Gastroesophageal sphincter (tissue), 4 donors: ENCODE measurements at regions not wholly inside any gene's neighbourhood (a gene's known extent, or its start where the extent isn't known, plus 50 kb on each side); places are given as distances from the start of the nearest gene placed in this dataset.

Experiments
- ATAC-seq: fragments of 150-250 bp; one replicate; pipeline ENCODE4 v1.9.1; 2016; ENCODE audit warnings: mild to moderate bottlenecking, moderate library complexity
- H3K27ac ChIP-seq, 4 donors: fragments of 200-600 bp; sonication (generic) in 3 of 4; 1 replicate in 3 of 4; 2 replicates in 1 of 4; pipeline ENCODE4 v1.5.1; 2016 to 2019
- H3K27me3 ChIP-seq: fragments of 200-600 bp; sonication (generic); one replicate; pipeline ENCODE4 v1.5.1; 2019
- H3K36me3 ChIP-seq, 2 donors: fragments of 200-600 bp; sonication (generic); one replicate each; pipeline ENCODE4 v1.5.1; 2019; ENCODE audit warnings: control low read depth in 1 of 2
- H3K4me1 ChIP-seq, 3 donors: fragments of 200-600 bp; sonication (generic); 1 replicate in 2 of 3; 2 replicates in 1 of 3; pipeline ENCODE4 v1.5.1; 2016 to 2019; ENCODE audit warnings: control low read depth in 2 of 3
- H3K4me3 ChIP-seq, 2 donors: fragments of 200-600 bp; sonication (generic); one replicate each; pipeline ENCODE4 v1.5.1; 2019; ENCODE audit warnings: mild to moderate bottlenecking in 1 of 2, moderate library complexity in 1 of 2
- H3K9me3 ChIP-seq, 3 donors: fragments of 200-600 bp; sonication (generic); one replicate each; pipeline ENCODE4 v1.5.1; 2017 to 2019; ENCODE audit warnings: control low read depth in 2 of 3
- EP300 ChIP-seq: sonication (generic); formaldehyde crosslinking; IDR thresholded peaks from one replicate; pipeline ENCODE4 v1.6.1; 2017; ENCODE audit warnings: antibody characterized with exemption, mild to moderate bottlenecking
- POLR2A ChIP-seq, 2 donors: fragments of 450-650 bp; IDR thresholded peaks; one replicate each; pipeline ENCODE4 v1.6.1; 2017; ENCODE audit warnings: antibody characterized with exemption in 2 of 2, mild to moderate bottlenecking in 2 of 2, moderate library complexity in 1 of 2
- POLR2AphosphoS5 ChIP-seq: sonication (generic); formaldehyde crosslinking; IDR thresholded peaks from one replicate; pipeline ENCODE4 v1.6.1; 2017; ENCODE audit warnings: antibody characterized with exemption
- WGBS, 2 donors: methylation state at CpG; one replicate each; pipeline ENCODE4 v1.1.5; 2018; ENCODE audit warnings: low coverage in 1 of 2; 5-methylcytosine and 5-hydroxymethylcytosine counted together
- TF ChIP-seq, protein P1 (sequence below), 4 experiments: fragments of 200-600 bp in 2 of 4; fragments of 450-650 bp in 2 of 4; sonication (generic) in 1 of 4; IDR thresholded peaks; one replicate each; pipeline ENCODE4 v1.5.1; 2017 to 2019; ENCODE audit warnings: antibody characterized with exemption in 4 of 4, mild to moderate bottlenecking in 2 of 4, moderate library complexity in 2 of 4

DNA sequence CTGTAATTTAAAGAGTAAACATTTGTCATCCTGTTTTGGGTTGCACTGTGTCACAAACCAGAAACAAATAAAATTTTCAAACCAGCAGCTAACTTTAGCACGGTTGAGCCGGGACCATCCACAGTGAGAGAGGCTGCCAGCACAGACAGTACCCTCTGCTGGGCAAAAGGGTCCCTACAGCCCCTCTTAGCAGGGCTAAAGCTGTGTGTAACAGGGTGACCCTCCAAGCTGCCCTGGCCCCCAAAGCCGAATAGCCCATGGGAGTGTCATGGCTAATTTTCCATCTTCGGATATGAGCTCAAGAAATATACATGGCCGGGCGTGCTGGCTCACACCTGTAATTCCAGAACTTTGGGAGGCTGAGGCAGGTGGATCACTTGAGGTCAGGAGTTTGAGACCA is 157.1 kb upstream of the GRIN2B start:
- 33 to 67% methylated on average over 2 to 5 of the region's 6 CpGs for WGBS, 2 donors
- Histone ChIP-seq H3K4me3 (no peak overlapping the region), H3K36me3 (no peaks in the 10 kb centered on the region), H3K4me1 (no peaks in the 10 kb centered on the region), H3K27me3 (peaks cover 5% of the 10 kb centered on the region), H3K27ac (no peak overlapping the region), H3K9me3 (peaks cover 0 to 3% (median 0%) of the 10 kb centered on the region in 3 donors)
- ATAC-seq: no peak
- TF ChIP-seq EP300 (no peak), POLR2AphosphoS5 (no peak), POLR2A (IDR thresholded peaks at IDR 0.05) (no peak)

DNA sequence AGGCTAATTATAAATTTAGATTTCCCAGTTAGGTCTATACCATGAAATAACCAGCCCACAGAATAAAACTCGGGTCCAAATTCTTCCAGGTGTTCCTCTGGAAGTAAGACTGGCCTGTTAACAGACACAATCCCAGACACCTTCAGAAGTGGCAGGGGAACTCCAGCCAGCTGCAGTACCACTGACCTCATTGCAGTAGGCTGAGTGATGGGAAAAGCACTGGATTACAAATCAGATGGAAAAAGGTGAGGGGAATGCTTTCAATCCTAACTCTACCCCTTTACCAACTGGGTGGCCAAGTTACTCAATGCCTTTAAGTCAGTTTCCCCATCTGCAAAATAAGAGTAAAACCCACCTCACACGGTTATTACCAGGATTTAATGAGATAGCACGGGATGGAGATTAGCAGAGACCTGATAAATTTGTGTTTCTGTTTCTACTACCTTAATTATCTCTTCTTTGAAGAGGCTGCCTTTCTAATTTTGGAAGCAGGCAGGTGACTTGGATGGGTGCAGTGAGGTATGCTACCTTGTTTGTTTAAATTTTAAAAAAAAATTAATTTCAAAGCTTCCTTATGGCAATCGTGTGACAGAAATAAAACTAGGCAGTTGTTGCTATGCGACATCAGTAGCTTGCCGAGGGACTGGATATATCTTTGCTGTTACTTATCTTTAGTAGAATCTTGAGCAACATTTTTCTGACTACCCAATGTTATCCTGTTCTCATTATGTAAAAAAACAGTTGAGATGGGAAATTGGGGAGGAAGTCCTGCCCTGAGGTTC is 167.3 kb upstream of the GRIN2B start:
- no peaks in the 10 kb centered on the region for H3K27me3 ChIP-seq
- ATAC-seq: no peak
- H3K9me3 ChIP-seq: peaks cover 0 to 4% (median 0%) of the 10 kb centered on the region in 3 donors
- no peak overlapping the region for H3K4me3 ChIP-seq
- no peak for TF ChIP-seq POLR2A (IDR thresholded peaks at IDR 0.05)
- TF ChIP-seq POLR2AphosphoS5: no peak
- TF ChIP-seq, protein P1, sequence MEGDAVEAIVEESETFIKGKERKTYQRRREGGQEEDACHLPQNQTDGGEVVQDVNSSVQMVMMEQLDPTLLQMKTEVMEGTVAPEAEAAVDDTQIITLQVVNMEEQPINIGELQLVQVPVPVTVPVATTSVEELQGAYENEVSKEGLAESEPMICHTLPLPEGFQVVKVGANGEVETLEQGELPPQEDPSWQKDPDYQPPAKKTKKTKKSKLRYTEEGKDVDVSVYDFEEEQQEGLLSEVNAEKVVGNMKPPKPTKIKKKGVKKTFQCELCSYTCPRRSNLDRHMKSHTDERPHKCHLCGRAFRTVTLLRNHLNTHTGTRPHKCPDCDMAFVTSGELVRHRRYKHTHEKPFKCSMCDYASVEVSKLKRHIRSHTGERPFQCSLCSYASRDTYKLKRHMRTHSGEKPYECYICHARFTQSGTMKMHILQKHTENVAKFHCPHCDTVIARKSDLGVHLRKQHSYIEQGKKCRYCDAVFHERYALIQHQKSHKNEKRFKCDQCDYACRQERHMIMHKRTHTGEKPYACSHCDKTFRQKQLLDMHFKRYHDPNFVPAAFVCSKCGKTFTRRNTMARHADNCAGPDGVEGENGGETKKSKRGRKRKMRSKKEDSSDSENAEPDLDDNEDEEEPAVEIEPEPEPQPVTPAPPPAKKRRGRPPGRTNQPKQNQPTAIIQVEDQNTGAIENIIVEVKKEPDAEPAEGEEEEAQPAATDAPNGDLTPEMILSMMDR (IDR thresholded peaks at IDR 0.05): no peak
- TF ChIP-seq EP300: no peak
- no peak overlapping the region for H3K27ac ChIP-seq
- no peaks in the 10 kb centered on the region for H3K36me3 ChIP-seq
- WGBS, 2 donors: 64 to 69% methylated on average over 6 of the region's 6 CpGs
- no peaks in the 10 kb centered on the region for H3K4me1 ChIP-seq

DNA sequence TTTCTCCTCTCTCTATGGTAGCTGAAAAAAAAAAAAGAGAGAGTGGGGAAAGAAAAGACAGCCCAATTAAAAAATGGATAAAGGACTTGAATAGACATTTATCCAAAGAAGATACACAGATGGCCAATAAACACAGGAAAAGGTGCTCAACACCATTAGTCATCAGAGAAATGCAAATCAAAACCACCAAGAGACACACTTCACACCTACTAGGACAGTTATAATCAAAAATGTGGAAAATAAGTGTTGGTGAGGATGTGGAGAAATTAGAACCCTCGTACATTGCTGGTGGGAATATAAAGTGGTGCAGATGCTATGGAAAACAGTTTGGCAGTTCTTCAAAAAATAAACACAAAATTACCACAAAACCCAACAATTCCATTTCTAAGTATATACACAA is 172.4 kb upstream of the GRIN2B start:
- Histone ChIP-seq H3K27me3 (no peaks in the 10 kb centered on the region), H3K4me1 (no peaks in the 10 kb centered on the region), H3K4me3 (no peak overlapping the region), H3K9me3 (no peaks in the 10 kb centered on the region), H3K27ac (no peak overlapping the region), H3K36me3 (no peaks in the 10 kb centered on the region)
- 50 to 56% methylated on average over 1 of the region's 1 CpG for WGBS, 2 donors
- ATAC-seq: no peak
- no peak for TF ChIP-seq EP300
- no peak for TF ChIP-seq POLR2A (IDR thresholded peaks at IDR 0.05)
- TF ChIP-seq, protein P1 (IDR thresholded peaks at IDR 0.05): no peak
- no peak for TF ChIP-seq POLR2AphosphoS5

DNA sequence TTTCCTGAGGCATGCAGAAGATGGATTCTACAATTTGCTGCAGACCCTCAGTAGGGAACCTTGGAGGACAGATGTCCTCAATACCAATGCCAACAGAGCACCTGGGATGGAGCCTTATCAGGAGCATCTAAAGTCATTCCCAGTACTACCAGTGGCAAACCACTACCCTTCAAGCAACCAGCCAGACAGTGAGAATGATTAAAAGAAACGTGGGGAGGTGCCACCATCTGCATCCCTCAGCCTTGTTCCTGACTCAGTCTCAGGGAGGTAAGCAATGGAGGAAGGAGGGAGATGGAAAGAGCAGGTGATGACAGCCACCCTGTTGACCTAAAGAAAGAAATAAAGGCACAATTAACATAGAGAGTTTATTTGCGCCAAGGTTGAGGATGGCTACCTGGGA is 175.2 kb upstream of the GRIN2B start:
- ATAC-seq: no peak
- H3K27me3 ChIP-seq: no peaks in the 10 kb centered on the region
- WGBS, 2 donors: 56 to 100% methylated on average over 1 to 2 of the region's 2 CpGs
- TF ChIP-seq POLR2A (IDR thresholded peaks at IDR 0.05) (no peak), POLR2AphosphoS5 (no peak), EP300 (no peak)
- TF ChIP-seq, protein P1 (IDR thresholded peaks at IDR 0.05): no peak
- H3K9me3 ChIP-seq: no peaks in the 10 kb centered on the region
- H3K4me1 ChIP-seq: no peaks in the 10 kb centered on the region
- H3K4me3 ChIP-seq: no peak overlapping the region
- H3K36me3 ChIP-seq: no peaks in the 10 kb centered on the region
- no peak overlapping the region for H3K27ac ChIP-seq

DNA sequence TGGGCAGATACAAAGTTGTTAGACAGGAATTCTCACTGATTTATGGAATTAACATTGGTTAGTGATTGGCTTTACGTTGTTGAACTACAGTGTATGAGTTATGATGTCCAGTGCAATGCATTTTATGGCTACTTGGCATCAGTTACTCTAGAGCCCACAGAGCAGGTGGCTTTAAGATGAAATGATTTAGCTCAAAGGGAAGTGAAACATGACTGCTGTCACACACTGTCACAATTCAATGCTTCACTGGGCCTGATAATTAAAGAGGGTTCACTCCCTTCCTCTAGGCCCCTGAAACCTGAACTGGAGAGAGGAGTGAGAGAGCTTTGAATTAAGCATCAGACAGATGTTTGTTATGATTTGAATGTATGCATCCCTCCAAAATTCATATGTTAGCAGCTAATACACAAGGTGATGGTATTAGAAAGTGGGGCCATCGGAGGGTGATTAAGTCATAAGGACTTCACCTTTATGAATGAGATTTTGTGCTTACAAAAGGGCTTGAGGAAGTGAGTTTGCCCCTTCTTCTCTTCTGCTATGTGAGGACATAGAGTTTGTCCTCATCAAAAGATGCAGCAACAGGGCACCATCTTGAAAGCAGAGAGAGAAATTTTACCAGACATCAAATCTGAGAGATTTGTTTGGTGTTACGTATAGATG is 175.8 kb upstream of the GRIN2B start:
- no peak for TF ChIP-seq POLR2A (IDR thresholded peaks at IDR 0.05)
- no peak for TF ChIP-seq EP300
- TF ChIP-seq, protein P1 (IDR thresholded peaks at IDR 0.05): no peak
- TF ChIP-seq POLR2AphosphoS5: no peak
- H3K27ac ChIP-seq: no peak overlapping the region
- 83 to 93% methylated on average over 3 of the region's 3 CpGs for WGBS, 2 donors

More for the DNA sequence above, 175.8 kb upstream of the GRIN2B start:
- Histone ChIP-seq H3K9me3 (no peaks in the 10 kb centered on the region), H3K27me3 (no peaks in the 10 kb centered on the region), H3K4me1 (no peaks in the 10 kb centered on the region), H3K36me3 (no peaks in the 10 kb centered on the region), H3K4me3 (no peak overlapping the region)
- no peak for ATAC-seq
